ENCODE measurements at regions not wholly inside any gene's neighbourhood (a gene's known extent, or its start where the extent isn't known, plus 50 kb on each side); places are given as distances from the start of the nearest gene placed in this dataset.

DNA sequence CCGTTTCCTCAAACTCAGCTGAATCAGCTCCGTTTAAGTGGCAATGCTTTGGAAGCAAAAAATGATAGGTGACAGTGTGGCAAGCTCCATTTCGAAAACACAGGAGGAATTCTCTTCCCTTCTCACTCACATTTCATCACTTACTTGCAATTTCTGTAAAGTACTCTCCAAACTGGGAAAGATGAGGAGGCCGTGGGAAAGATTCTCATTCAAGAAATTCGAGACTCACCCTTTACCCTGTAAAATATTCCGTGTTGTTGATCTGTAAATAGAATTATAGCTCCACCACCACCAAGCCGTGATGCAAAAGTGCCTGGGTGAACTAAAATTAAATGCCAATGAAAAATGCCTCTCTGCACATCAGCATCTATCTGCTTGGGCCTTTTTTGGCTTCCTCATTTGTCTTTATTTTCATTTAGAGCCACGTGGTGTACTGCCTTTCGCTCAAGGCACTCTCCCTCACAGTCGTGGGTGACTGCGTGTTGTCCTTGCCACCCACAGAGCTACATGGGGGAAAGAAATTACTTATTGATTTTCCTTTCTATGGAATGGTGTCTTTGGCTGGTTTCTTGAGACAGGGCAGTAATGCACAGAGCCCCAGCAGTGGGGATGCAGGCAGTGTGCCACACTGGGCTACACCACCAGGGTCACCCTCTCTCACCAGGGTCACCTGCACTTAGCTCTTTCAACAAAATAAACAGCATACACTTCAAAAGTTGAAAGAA, 289.3 kb upstream of the TAS2R1 start:
- no peak for DNase-seq

DNA sequence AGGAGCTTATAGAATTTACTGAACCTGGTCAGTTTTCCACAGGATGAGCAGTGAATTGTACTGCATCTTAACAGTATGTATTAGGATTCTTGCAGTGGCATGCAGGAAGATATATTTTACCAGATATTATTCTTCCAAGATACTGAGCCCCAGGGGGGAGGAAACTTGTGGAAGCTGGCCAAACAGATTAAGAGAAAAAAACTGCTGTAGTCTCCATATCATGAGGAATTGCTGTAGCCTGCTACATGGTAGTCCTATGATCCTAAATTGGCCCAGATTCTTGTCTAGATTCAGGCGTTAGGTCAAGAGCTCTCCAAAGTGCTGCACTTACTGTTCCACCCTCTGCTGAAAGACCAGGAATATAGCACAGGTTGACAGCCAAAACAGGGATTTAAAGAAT, 275.5 kb upstream of the TAS2R1 start:
- DNase-seq: no peak

DNA sequence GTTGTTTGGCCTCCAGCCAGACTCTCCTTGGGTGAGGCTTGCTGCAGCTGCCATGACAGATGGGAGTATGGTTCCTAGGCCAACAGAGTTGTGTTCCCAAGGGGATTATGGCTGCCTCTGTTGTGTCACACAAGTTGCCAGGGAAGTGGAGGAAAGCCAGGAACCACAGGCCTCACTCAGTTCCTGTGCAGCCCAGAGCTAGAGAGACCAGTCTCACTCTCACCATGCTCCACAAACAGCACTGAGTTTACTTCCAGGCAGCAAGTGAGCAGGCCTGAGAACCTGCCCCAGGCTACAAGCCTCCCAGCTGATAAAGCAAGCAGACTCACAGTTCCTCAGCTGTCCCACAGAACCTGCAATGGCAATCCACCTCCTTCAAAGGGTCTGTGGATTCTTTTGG, 273.6 kb upstream of the TAS2R1 start:
- no peak for DNase-seq

DNA sequence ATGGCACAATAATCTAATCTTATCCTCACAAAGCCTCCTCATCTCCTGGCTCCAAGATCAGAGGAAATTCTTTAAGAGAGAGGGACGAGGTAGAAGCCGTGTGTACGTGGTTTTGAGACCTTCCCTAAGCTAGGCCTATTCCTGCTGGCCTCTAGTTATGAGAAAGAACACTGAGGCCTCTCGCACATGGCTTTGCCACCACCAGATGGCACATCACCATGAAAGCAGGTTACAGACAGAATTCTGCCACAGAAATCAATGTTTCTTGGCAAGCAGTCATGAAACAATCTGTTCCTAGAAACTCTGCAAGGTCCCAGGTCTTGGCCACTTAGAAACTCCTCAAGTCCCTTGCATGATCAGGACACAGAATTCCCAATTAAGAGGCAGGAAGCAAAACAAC, 268.2 kb upstream of the TAS2R1 start:
- no peak for DNase-seq

DNA sequence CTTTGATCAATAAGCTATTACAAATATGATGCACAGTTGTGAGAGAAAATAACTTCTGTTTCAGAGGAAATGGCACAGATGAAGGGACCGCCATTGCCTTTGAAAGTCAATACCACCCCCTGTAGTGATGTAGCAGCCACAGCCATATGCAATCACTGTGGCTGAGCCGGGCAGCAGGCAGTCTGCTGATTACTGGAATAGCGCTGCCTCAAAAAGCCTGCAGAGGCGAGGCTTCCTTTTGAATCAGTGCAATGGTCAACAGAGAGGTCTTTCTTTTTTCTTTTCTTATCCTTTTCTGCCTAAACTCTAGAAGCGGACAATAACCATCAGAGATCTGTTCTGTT, 265.1 kb upstream of the TAS2R1 start:
- DNase-seq: no peak

DNA sequence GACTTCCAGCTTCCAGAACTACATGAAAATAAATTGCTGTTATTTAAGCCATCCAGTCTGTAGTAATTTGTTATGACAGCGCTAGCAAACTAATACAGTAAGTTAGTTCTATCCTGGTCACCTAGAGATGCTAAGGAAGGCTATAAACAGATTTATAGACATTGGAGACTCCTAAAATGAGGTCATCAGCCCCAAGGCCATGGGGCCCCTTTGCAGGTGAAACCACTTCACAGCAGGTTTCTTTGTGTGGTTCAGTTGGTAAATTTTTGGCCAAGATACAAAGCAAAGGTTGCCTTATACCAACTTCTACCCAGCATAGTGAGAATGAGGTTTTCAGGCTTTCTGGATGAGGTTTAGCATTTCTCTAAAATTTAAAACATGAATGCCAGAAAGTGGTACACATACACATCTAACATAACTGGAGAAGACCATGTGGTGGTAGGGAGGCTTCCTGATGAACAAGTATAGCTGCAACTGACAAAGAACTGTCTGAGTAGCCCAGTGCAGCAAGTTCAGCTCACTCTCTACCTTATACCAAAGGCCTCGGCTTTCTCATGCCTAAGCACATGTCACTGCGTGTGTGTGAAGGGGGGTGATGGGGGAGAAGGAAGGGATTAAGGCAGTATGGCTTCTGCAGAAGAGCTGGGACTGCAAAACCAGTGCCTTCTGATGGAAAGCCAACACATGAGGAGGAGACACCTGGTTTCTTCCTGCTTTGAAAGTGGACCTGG, 264.6 kb upstream of the TAS2R1 start:
- DNase-seq: no peak

DNA sequence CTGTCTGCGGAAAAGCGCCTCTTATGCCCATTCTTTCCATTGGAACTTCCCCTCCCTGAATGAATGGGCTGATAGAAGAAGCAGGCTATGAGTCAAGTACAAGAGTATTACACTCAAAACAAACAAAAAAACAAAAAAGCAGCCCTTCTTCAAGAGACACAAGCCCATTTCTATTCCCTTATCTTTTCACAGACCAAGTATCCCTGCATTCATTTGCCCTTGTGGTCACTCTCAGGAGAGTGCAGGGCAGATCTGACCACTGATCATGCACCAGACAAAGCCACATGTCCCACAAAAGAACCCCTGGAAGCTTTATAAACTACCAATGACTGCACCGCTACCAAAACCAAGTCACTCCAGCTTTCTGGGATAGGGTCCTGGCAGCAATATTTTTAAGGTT, 262.5 kb upstream of the TAS2R1 start:
- DNase-seq: no peak

DNA sequence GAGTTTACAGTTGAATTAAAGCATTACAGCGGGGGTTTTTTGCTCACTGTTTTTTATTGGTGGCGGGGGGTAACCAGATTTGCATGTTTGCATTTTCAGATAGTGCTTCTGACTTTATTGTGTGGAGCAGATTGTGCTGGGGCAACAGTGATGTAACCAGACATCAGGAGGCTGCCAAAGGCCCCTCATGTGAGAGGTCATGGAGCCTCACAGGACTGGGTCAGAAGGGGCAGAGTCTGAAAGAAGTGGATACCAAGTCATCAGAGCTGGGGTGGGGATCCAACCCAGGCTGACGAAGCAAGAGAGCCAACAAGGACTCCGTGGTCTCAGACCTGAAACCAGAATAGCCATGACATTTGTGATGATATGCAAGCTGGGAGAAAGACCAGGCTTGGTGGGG, 259.4 kb upstream of the TAS2R1 start:
- no peak for DNase-seq

DNA sequence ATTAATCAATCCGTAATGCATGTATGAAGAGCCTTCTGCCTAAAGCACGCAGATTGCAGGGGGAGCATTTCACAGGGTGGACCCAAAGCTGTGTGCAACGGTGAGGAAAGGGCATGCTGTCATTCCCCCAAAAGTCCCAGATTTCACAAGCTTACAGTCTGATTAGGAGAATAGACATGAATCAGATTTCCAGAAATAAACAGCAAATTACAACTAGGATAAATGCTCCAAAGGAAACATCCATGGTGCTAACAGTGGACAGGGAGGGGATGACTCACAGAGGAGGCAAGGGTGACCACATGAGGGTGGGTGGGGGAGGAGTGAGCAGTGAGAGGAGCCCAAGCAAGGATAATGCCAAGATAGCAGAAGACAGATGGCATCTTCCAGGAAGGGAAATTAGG, 258.4 kb upstream of the TAS2R1 start:
- peak; percentile 7 to 23 for DNase-seq

DNA sequence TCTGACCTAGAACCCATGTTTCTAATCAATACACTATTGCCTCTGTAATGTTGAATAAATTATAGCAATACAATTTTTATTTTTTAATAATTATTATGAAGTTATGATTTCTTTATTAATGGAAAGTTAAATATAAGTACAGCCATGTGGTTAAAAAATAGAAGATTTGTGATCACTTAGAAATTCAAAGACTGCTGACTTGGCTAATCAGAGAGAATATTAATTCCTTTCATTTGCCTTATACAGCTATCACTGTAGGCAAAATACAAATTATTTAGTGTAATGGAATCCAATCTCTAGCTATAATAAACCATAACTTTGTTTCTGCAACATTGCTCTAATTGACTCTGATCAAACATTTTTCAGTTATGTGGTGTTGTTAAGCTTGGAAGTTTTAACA, 255.0 kb upstream of the TAS2R1 start:
- no peak for DNase-seq

DNA sequence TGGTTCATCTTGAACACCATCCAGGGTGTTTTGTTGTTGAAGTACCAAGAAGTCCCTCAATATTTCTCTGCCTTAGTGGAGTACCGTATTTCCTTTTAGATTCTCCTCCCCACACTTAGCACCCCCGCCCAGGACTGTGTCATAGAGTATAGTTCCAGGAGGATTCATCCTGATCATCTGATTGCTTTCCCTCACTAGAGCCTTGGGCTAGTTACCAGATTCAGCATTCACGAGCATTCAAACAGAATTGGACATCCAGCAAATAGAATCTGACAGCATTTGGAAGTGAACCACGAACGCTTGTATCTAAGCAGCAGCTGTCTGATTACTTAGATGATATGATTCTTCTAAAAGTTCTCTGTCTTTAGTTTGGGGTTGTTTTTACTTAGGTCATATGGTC, 248.1 kb upstream of the TAS2R1 start:
- no peak for DNase-seq

DNA sequence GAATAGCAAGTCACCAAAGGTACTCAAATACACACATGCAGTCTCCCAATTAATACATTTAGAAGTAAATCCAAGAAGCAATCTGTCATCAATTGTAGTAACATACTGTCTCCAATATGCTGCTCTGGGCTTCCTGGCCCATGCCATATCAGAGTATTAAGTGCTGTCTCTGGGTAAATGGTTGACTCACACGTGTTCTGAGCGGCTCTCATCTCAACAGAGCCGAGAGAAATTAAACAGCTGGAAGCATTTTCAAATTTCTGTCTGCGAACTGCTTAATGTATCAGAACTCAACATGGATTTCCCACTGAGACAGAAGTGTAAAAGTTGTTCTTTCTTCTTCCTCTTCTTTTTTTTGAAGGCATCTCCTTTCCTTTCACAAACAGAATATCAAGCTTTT, 247.3 kb upstream of the TAS2R1 start:
- DNase-seq: no peak

DNA sequence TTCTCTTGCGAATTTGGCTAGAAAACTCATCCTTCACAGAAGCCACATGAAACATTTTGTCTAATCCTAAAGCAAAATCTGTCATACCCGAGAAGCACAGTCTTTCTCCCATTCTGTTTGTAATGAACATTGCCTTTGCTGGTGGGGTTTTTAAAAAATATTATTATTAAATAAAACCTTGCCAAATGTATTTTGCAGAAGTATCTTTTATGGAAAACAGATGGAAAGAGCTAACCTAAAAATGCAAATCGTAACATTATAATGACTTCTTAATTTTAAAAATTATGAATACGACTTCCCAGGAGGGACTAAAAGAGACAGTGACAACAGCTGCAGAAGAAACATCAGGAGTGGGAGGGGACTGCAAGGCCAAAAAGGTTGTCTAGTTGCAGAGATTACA, 246.3 kb upstream of the TAS2R1 start:
- DNase-seq: no peak

DNA sequence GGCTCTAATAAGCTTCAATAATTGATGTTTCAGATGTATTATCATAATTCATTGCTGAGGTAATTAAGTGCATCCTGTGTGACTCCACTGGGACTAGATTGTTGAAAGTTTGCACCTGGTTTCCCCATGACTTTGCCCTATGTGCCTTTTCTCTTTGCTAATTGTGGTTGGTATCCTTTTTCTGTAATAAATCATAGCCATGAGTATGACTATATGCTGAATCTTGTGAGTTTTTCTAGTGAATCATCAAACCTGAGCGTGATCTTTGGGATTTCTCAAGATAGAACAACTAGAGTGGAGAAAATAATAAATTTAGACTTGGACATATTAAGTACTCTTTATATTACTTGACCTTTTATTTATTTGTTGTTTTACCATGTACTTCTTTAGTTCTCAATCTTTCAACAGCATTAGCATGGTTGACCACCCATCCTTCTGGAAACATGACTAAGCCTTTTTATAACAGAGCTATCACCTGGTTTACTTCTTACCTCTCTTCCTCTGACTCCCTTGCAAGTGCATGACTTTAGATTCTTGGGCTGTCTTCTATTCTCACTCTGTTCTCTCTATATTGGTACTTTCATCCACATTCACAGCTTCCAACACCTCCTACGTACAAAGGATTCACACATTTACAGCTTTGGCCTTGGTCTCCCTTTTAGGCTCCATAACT, 239.6 kb upstream of the TAS2R1 start:
- DNase-seq: no peak

DNA sequence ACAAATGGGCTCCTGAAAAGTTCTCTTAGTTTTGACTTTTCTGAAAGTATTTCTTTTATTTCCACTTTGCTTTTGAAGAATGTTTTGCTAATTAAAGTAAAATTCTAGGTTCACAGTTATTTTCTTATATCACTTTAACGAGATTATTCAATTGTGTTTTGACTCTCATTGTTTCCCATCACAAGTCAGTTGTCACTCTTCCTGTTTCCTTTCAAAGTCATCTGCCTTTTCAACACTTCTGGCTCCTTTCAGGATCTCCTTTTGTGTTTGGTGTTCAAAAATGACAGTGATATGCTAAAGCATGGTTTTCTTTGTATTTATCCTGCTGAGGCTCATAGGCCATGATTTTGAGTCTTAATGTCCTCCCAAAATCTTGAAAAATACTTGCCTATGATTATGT, 235.4 kb upstream of the TAS2R1 start:
- no peak for DNase-seq

DNA sequence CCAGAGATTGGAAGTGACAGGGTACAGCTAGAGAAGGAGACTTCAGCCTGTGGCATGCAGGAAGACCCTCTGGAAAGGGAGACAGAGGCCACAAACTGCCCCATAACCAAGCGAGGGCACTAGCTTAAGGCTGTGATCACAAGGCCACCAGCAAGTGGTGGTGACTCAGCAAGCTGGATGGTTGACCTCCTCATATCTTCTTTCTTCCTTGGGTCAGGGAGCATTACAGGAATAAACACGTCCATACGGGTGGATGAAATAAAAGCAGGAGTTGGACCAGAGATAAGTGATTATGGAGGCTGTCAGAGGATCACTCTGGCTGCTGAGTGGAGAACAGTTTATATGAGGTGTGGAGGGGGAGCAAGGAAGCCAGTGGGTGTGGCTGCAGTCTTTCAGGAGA, 234.6 kb upstream of the TAS2R1 start:
- DNase-seq: no peak

DNA sequence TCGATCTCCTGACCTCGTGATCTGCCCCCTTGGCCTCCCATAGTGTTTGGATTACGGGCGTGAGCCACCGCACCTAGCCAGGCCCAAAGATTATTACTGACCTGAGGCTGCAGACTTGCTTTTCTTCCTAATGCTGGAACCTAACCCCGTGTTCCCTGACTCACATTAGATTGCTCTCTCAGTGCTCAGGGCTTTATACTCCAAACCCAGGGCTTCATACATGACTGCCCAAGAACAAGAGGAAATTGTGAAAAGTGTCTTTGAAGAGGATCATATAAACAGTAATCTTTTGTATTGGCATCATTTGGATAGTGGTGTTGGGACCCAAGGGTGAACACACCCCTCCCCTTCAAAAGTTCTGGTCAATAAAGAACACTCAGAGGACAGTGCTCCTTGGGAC, 233.3 kb upstream of the TAS2R1 start:
- no peak for DNase-seq

DNA sequence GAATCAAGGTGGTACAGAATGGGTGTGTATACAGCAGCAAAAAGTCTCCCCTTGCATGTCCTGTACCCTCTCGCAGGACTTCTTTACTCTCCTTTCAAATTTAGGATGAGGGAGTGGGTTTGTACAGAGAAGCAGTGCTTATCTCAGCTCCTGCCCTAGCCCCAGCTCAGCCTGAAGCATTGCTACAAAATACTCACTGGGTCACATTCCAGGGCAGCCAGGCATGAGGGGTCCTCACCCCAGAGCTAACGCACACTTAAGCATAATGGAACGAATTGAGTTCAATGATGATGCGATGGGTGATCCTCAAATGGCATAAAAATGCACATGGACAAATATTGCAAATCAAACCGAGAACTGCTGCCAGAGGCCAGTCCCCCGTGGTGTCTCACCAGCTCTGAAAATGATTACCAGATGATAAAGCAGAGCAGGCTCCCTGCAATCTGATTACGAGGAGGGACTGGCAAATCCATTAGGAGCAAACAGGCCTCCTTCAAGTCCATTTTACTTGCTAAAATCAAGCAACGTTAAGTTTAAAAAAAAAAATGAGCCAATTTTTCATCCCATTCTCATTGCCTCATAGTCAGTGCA, 231.6 kb upstream of the TAS2R1 start:
- DNase-seq: no peak

DNA sequence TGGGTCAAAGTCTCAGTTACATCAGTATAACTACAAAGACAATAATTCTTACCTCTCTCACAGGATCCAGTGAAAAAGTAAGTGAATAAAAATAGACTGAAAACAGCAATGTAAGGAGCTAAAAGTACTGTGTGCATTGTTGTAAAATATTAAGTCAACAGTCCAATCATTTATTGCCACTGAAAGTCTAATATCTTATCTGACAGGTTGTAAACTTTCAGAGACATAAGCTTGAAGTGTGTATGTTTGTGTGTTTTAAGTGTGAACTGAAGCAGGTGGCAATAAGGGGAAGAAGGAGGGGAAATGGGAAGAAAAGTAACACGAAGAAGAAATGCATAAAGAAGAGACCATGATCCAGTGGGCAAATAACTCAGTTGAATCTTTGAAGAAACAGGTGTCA, 229.7 kb upstream of the TAS2R1 start:
- DNase-seq: no peak

DNA sequence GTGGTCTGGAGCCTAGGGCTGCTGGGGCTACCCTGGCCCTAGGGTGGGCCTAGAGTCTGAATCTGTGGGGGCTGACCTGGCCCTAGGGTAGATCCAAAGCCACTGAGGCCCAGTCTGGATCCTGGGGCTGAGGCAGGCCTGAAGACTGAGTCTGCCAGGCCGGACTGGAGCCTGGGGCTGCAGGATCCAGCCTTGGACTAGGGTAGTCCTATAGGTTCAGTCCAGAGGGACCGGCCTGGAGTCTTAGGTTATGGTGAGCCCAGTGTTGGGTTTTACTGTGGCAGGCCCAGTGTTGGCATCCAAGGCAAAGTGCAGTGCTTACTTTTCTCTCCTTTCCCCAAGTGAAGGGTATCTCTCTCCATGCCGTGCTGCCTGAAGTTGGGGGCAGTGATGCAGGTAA, 227.9 kb upstream of the TAS2R1 start:
- no peak for DNase-seq

DNA sequence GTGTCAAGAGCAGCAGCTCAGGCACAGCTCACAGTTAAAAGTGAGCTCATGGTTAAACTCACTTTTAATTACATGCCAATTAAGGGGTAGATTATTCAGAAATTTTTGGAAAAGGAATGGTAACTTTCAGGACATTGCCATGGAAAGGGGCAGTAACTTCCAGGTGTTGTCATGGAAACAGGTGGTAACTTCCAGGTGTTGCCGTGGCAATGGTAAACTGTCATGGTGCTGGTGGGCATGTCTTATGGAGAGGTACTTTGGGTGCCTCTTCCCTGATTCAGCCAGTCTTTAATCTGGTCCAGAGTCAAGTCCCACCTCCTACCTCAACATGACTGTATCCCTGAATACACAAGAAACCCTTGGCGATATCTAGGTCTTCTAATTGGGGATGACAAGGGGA, 223.2 kb upstream of the TAS2R1 start:
- DNase-seq: no peak

DNA sequence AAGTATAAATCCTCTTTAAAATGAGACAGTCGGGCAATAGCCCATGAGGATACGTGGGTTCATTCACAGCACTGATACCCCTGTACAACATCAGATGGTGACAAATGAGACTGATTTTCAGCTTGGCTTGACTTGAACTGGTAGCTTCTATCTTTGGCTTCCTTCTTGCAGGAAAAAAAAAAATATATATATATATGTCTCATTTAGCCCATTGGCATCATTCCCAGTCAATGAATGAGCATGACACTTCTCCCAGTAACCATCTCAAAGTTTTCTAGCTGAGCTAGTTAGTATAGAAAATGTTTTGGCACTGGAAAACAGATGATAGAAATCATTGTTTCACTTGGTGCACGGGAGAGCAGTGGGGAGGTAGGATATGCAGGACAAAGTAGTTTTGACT, 222.5 kb upstream of the TAS2R1 start:
- DNase-seq: no peak

DNA sequence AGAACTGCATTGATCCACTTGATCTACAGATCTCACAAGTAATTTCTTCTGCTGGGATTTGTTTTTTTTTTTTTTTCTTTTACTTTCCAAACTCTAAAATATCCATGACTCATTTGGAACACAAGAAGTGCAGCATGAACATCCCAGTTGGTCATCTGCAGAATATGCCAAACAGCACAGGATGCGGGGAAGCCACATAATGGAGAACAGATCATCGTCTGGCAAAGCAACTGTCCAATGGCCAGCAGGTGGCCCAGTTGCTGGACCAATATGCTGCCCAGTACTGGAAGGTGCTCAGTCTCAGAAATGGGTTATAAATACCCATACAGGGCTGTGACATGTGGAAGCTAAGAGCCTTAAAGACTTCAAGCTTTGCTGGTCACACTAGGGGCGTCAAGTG, 221.3 kb upstream of the TAS2R1 start:
- peak; percentile 62 to 72 for DNase-seq

DNA sequence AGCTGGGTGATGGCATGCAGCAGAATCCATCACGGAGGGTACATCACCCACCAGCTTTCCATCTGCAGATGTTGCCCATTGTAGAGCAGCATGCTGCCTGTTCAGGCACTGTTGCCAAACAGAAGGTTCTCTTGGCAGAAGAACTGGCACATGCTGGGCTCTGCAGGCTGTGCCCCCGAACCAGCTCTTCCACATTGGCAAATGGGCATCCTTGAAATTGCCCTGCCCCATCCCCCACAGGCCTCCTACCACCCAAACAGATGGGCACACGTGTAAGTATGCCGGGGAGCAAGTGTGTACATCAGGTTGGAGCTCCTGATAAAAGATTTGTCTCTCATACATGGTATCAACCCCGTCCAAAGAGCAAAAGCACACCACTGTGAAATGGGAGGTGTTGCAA, 220.3 kb upstream of the TAS2R1 start:
- DNase-seq: peak; percentile 36 to 78

Data from cerebellar nuclear complex (tissue), 1 donor.